CMK (cell line): ENCODE measurements at regions not wholly inside any gene's neighbourhood (a gene's known extent, or its start where the extent isn't known, plus 50 kb on each side); places are given as distances from the start of the nearest gene placed in this dataset.

Source experiments
- DNase-seq: peaks from one replicate; pipeline ENCODE4 v3.0.0-alpha.2; 2010; ENCODE audit warnings: low read depth

GRCh38 chr12:105847068-105847467 lies 291.7 kb downstream of the NUAK1 start:
- DNase-seq, result no peak

GRCh38 chr12:105848286-105848685 lies 290.5 kb downstream of the NUAK1 start:
- no peak for DNase-seq

GRCh38 chr12:105850103-105850968 lies 288.4 kb downstream of the NUAK1 start:
- no peak for DNase-seq

GRCh38 chr12:105852496-105852895 lies 286.3 kb downstream of the NUAK1 start:
- DNase-seq, result no peak

GRCh38 chr12:105852951-105853350 lies 285.8 kb downstream of the NUAK1 start:
- no peak for DNase-seq

GRCh38 chr12:105854071-105854470 lies 284.7 kb downstream of the NUAK1 start:
- DNase-seq, result no peak

GRCh38 chr12:105855361-105856047 lies 283.2 kb downstream of the NUAK1 start:
- DNase-seq, result no peak

GRCh38 chr12:105856048-105856405 lies 282.7 kb downstream of the NUAK1 start:
- no peak for DNase-seq

GRCh38 chr12:105858981-105859710 lies 279.6 kb downstream of the NUAK1 start:
- no peak for DNase-seq

- DNase-seq, result no peak
Measured at GRCh38 chr12:105860561-105861207, 278.1 kb downstream of the NUAK1 start.

GRCh38 chr12:105861227-105861626 lies 277.5 kb downstream of the NUAK1 start:
- DNase-seq, result no peak

- no peak for DNase-seq
Measured at GRCh38 chr12:105862163-105862821, 276.5 kb downstream of the NUAK1 start.

- DNase-seq, result no peak
Measured at GRCh38 chr12:105864316-105864715, 274.4 kb downstream of the NUAK1 start.

GRCh38 chr12:105864901-105865300 lies 273.9 kb downstream of the NUAK1 start:
- no peak for DNase-seq

- DNase-seq, result no peak
Measured at GRCh38 chr12:105865886-105866285, 272.9 kb downstream of the NUAK1 start.

GRCh38 chr12:105874121-105874520 lies 264.6 kb downstream of the NUAK1 start:
- DNase-seq, result no peak

GRCh38 chr12:105876396-105876927 lies 262.3 kb downstream of the NUAK1 start:
- no peak for DNase-seq

- no peak for DNase-seq
Measured at GRCh38 chr12:105878964-105879363, 259.8 kb downstream of the NUAK1 start.

- no peak for DNase-seq
Measured at GRCh38 chr12:105880824-105881388, 257.8 kb downstream of the NUAK1 start.

- no peak for DNase-seq
Measured at GRCh38 chr12:105882404-105882803, 256.4 kb downstream of the NUAK1 start.

GRCh38 chr12:105887131-105887530 lies 251.6 kb downstream of the NUAK1 start:
- DNase-seq, result no peak
